Glomerular visceral epithelial cell (primary cell): ENCODE measurements at regions not wholly inside any gene's neighbourhood (a gene's known extent, or its start where the extent isn't known, plus 50 kb on each side); places are given as distances from the start of the nearest gene placed in this dataset.
"Not testable (repeated sequence)": the region's sequence is repeated elsewhere in the genome, so short reads cannot be mapped to it uniquely, and the experiment has no call there.

Source experiments
- DNase-seq: peaks from one replicate; pipeline ENCODE4 v3.0.0-alpha.2; 2016; ENCODE audit errors: extremely low spot score

DNA sequence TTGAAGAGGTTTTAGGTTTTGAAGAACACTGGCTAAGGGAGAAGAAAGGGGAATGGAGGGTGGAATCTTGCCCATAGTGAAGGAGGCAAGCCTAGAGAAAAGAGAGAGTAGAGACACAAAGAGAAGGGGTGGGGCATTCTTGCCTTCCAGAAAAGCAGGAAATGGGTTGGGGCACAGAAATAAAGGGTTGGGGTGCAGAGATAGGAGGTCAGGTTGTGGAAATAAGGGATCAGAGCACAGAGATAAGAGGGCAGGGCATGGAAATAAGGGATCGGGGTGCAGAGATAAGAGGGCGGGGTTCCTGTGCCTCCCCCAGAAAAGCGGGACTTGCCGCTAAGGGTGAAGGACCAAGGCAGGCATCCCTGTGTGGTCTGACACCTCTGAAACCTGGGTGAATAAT, 69.9 kb downstream of the ALG1L2 start:
- DNase-seq: not testable (repeated sequence)

DNA sequence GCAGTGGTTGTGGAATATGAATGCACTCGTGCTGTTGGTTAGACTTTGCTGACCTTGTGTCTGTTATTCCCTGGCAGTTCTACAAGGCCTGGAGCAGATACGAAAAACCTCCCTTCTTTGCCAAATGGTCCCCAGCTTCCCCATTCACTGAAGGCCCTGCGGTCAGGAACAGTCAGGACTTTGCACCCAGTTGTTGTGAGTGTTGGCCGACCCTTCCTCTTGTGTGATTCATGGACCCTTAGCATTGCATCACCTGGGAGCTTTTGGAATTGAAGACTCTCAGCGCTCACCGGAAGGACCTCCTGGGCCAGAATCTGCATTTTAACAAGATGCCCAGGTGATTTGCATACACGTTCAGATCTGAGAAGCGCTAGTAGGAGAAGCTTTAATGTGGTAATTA, 71.6 kb downstream of the ALG1L2 start:
- not testable (repeated sequence) for DNase-seq

DNA sequence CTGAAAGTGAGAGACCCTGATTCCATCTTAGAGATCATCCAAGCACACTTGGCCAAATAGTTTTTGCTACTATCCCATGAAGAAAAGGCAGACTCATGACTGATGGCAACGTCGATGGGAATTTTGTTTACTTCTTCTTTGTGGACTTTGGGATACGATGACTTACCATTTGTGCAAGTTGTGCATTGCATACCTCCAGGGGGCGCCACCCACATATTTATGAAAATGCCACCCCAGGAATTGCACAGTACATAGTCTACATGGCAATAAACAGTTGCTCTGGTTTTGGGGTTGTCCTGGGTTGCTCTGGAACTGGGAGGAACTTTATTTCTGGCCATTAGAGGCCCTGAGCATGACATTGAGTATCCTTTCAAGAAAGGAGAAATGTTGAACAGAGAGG, 73.8 kb downstream of the ALG1L2 start:
- DNase-seq: not testable (repeated sequence)

DNA sequence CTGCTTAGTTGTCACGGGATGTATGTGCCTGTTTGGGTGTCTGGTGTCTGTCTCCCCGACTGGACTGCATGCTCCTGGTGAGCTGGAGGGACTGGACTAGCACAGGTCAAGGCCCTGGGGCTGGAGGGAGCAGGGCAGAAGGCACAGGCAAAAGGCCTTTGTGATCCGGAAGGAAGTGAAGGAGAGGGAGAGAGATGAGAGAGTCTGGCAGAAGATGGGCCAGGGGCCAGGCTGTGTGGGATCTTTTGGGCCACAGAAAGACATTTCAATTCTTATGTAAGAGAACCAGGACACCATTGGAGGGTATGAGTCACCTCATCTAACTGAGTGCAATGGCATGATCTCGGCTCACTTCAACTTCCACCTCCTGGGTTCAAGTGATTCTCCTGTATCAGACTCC, 85.2 kb downstream of the ALG1L2 start:
- not testable (repeated sequence) for DNase-seq

DNA sequence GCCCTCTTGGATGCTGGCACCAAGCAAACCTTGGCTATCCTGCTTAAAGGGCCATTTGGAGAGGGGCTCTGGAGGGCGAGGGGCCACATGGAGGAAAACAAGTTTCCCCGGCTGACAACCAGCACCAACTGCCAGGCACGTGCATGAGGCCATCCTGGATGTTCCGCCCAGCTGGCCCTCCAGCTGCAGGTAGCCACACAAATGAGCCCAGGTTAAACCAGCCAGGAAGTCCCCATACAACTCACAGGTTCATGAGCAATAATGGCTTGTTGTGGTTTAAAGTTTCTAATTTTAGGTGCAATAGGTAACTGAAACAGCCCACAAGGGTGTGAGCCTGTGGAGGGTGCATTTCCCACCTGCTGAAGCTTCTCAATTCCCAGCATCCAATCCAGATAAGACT, 93.6 kb downstream of the ALG1L2 start:
- DNase-seq: not testable (repeated sequence)

DNA sequence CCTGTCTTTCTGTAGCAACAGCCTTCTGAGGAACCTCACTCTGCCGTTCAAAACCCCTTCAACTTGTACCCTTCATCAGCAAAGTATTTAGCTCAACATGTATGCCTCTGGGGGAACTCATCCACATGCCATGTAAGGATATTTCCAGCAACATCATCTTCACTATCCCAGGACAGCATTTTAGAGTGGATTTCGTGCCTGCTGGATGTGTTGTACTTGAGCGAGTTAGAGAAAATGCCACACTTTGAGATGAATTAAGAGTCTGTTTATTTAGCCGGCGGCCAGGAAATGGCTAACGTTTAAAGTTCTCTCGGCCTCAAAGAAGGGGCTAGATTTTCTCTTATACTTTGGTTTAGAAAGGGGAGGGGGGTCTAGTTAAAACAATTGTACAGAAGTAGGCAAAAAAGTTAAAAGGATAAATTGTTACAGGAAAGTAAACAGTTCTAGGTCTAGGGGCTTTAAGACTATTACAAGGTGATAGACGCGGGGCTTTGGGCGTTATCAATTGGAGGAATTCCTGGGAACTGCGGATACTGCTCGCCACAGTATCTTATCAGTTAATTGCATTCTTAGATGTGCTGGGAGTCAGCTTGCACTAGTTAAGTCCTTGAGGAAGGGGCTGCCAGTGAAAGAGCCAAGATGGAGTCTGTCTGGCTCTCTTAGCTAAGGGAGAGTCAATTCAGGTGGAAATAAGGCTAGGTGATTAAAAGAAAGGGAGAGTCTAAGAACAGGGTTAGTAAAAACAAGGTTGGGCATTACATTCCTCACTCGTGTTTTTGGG, 95.0 kb downstream of the ALG1L2 start:
- not testable (repeated sequence) for DNase-seq

DNA sequence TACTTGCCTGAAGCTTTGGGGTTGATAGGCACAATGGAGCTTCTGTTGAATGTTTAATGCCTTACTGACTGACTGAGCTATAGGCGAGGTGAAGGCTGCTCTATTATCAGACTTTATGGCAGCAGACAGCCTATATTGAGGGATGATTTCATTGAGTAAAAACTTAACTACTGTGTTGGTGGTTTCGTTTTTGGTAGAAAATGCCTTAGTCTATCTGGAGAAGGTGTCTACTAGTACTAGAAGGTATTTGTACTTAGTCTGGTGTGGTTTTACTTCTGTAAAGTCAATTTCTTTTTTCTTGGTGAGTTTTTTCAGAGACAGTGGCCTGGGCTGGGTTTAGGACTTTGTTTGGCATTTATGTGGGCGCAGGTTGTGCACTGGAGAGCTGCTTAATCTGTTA, 97.2 kb downstream of the ALG1L2 start:
- DNase-seq: peak; percentile 0

DNA sequence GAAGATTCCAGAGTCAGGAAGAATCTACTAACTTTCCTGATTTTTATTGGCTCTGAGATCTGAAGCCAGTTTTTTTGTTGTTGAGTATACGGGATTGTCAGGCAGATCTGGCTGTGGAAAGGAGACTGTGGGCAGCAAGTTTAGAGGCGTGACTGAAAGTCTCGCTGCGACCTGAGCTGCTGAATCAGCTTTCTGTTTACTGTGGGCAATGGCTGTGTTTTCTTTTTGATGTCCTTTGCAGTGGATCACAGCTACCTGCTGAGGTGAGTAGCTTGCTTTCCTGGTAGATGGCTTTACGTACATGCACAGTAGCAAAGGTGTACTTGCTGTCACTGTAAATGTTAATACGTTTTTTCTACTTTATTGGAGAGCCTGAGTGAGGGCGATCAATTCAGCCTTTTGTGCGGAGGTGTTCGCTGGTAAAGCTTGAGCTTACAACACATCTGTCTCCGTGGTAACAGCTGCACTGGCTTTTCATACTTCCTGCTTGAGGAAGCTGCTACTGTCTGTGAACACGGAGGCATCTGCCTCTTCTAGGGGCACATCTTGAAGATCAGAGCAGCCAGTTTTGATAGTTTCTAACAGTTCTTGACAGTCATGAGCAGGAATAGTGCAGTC, 97.8 kb downstream of the ALG1L2 start:
- peak; percentile 1 for DNase-seq

DNA sequence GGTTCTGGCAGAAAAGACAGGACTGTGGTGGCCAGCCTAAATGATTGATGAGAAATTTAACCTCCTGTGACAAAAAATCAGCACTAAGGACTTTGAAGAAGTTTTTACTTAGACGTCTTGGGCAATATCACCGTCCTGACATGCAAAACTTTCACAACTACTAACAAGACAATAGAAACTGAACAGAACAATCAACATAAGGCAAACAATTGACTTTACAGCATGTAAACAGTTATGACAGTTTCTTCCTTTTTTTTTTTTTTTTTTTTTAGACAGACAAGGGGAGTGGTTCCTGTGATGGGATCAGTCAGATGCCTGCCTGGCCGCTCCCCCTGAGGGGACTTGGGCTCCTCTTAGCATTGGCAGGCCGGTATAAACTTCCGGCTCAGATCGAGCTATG, 100.8 kb downstream of the ALG1L2 start:
- DNase-seq: not testable (repeated sequence)

DNA sequence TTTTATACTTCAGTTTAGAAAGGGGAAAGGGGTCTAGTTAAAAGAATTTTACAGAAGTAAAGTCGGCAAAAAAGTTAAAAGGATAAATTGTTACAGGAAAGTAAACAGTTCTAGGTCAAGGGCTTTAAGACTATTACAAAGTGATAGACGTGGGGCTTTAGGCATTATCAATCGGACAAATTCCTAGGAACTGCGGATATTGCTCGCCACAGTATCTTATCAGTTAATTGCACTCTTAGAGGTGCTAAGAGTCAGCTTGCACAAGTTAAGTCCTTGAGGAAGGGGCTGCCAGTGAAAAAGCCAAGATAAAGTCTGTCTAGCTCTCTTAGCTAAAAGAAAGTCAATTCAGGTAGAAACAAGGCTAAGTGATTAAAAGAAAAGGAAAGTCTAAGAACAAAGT, 102.1 kb downstream of the ALG1L2 start:
- not testable (repeated sequence) for DNase-seq

DNA sequence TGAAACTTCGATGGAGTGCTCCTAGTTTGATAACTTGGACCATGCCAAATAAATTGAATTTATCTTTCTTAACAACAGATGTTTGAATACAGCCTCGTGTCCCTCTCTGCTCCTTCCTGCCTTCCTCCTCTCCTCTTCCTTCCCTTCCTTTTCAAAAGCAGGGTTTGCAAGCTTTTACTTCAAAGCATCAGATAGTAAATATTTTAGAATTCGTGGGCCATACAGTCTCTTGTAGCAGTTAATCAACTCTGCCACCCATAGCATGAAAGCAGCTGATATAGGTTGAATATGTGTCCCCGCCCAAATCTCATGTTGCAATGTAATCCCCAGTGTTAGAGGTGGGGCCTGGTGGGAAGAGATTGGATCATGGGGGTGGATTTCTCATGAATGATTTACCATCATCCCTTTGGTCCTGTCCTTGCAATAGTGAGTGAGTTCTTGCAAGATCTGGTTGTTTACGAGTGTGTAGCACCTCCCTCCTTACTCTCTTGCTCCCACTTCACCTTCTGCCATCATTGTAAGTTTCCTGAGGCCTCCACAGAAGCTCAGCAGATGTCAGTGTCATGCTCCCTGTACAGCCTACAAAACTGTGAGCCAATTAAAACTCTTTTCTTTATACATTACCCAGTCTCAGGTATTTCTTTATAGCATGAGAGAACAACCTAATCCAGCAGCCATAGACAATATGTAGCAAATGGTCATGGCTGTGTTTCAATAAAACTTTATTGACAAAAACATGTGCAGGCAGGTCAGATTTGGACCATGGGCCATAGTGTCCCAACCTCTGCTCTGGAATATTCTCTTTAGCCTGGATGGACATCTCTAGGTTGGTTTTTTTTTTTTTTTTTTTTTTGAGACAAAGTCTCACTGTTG, 102.8 kb downstream of the ALG1L2 start:
- DNase-seq: not testable (repeated sequence)

DNA sequence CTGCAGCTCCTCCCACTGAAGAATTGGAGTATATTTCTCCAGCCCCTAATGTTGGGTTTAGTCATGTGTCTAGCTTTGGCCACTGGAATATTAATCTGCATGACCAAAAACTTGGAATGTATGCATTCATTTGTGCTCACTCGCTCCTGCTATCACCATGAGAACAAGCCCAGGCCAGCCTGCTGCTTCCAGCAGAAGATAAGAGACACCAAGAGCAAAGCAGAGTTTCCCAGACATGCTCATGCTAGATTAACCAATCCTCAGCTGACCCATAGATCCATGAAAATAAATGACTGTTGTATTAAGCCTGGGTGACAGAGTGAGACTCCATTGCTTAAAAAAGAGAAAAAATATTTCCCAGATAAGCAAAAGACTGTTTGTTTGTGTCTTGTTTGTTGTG, 119.6 kb downstream of the ALG1L2 start:
- DNase-seq: not testable (repeated sequence)

DNA sequence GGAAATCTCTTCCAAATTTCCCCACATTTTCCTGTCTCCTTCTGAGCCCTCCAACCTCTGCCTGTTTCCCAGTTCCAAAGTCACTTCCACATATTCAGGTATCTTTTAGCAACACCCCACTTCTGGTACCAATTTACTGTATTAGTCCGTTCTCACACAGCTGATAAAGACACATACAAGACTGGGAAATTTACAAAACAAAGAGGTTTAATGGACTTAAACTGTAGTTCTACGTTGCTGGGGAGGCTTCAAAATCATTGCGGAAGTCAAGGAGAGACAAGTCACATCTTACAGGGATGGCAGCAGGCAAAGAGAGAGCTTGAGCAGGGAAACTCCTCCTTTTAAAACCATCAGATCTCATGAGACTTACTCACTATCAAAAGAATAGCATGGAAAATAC, 122.0 kb downstream of the ALG1L2 start:
- not testable (repeated sequence) for DNase-seq

DNA sequence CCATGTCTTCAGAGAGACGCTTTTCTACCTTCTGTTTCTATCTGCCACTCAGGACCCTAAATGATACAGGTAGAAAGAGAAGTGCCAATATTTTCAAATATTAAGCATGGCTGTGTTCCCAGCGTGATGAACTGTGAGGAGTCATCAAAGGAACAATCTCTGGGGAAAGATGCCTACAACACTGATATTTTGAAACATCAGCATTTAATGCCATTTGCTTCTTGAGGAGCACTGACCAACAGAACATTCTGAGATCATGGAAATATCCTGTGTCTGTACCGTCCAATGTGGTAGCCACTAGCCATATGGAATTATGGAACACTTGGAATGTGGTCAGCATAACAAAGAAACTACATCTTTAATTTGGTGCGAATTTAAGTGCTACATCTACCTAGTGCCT, 117.9 kb upstream of the COL6A5 start:
- no peak for DNase-seq

DNA sequence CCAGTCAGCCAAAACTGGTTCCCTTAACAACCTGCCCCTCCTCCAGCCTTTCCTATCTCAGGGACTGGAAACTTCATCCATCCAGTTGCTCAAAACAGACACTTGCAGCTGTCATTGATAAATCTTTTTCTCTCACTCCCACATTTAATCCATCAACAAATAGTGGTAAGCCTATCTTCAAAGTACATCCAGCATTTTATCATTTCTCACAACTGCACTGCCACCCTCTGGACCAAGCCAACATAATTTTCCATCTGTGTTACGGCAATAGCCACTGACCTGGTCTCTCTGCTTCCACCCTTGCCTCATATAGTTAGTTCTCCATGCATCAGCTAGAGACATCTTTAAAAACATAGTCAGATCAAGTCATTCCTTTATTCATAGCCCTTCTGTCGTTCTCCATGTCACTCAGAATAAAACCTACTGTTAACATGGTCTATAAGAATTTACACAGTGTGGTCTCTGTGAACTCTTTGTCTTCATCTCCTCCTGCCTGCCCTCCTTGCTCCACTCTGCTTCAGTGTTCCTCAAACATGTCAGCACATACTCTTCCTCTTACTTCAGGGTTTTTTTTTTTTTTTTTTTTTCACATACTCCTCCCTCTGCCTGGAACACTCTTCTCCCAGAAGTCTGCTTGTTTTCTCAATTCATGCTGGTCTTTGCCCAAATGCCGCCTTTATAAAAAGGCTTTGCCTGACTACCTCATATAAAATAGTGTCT, 102.5 kb upstream of the COL6A5 start:
- no peak for DNase-seq

DNA sequence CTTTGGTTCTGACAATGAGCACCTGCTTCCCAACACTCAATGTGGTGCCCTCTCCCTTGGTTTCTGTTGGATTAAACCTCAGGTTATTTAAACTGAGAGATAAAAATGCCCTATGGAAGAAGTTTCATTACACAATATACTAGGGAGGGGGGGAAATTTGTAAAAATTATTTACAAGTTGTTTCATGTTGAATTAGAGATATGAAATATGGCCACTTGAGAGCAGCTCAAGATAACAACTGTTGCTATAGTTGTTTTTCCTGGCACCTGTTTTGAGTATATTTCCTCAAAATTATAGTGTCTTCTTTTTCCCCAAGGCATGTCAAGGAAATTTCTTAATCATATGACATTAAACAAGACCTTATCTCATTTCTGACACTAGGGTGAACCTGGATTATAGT, 101.7 kb upstream of the COL6A5 start:
- DNase-seq: no peak

DNA sequence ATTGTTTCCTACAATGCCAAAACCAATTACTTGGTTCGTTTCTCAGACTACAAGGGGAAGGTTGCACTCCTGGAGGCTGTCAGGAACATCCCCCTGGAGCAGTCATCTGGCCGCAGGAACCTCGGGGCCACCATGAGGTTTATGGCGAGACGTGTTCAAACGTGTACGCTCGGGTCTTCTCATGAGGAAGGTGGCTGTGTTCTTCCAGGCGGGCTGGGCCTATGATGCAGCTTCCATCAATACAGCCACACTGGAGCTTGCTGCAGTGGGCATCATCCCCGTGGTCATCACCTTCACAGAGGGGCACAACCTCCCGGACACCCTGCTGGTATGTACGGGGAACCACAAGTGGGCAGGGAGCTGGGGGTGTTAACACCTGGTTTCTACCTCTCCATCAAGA, 94.5 kb upstream of the COL6A5 start:
- DNase-seq: no peak

DNA sequence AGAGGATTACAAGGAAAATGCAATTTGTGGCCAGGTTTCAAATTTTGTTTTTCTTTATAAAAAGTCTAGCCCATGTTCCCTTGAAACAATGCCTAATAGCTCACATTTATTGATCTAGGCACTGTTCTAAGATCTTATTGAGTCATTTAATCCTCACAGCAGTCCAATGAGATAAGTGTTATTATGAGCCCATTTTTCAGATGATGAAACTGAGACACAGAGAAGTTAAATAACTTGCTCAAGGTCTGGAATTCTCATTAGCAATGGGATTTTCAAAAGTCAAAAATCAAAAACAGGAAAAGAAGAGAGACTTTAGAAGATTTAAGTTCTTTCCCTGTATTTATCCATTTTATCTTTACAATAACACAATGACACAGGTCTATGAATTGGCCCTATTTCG, 90.0 kb upstream of the COL6A5 start:
- DNase-seq: no peak

DNA sequence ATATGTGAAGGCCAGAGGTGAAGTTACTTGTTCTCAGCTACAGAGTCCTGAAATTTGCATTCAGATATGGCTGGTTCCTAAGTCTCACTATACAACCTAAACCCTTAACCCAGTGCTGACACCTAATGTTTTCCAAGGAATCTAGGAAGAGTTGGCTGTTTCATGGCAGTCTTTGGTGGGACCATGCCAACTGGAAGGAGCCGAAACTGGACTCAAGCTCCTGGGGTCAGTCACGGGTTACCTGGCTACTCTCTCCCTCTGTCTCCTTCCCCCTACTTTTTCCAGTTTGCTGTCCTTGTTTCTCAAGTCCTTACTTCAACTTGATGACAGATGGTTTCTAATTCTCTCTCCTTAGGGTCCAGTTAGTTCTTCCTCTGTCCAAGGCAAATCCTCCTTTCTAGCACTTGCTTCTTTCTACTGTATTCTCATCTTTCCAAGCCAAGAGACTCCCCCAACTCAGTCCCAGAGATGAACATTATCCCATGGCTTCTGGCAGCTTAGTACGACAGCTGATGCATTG, 88.6 kb upstream of the COL6A5 start:
- no peak for DNase-seq

DNA sequence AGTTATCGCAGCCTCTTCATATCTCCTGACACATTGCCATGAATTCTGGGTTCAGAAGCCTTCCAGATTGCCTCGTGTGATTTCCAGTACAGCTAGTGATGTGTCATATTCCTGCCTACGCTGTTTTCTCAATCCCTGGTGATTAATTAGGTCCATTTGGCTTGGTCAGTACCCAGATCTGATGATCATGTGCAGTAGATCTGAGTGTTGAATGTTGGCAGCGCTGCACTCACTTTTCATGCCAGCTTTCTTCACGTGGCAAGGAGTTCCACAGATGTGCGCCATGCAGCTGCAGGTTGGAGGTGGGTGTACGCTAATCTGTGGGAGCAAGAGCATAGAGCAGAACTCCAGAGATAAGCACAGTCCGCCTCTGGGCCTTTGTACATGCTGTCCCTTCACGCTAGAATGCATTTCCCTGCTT, 86.9 kb upstream of the COL6A5 start:
- DNase-seq: no peak

DNA sequence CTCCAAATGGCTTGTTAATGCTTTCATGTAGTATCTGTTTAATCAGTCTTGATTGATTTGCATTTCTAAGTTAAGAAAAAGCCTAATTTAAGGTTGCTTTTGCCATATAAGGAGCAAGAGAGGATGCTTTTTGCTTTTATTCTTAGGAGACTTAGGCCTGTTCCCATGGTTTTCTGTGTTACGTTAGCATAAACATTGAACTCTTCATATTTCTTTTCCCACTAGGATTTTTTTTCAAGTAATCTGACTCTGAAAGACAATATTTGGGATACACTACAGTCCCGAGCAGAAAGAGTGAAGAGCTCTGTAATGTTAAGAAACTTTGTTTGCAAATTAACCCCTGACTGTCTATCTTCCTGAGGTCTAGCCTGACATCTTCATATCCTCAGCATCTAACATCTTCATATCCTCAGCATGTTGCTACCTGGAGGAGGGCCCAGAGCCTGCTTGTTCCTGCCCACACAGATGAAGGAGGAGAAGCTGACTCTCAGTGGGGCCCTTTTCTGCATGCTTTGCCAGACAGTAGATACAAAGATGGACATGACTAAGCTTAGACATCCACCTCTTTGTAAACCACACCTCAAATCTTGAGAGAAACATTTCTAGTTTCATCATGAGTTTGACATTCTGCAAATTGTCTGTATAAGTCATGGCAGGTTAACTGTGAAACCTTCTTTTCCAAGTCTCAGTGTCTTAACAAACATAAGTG, 86.2 kb upstream of the COL6A5 start:
- no peak for DNase-seq
